ENCODE measurements at regions not wholly inside any gene's neighbourhood (a gene's known extent, or its start where the extent isn't known, plus 50 kb on each side); places are given as distances from the start of the nearest gene placed in this dataset. TPM values are rescaled to one million over a fixed set of nuclear protein-coding genes. Genes with fewer than 3 reads are reported as not detected.

Small RNAs in the stretch of these regions (microRNA-seq; reads per million reads assigned to microRNA genes)
- not detected for gene AC006499.8 (ENCODE audit: insufficient read depth, insufficient read length)

Small RNAs in the stretch of these regions (small RNA-seq; reads per million reads assigned to genes)
- gene AC006499.8: 0 reads per million in 5 experiments
